Fibroblast of lung (primary cell): ENCODE measurements at regions not wholly inside any gene's neighbourhood (a gene's known extent, or its start where the extent isn't known, plus 50 kb on each side); places are given as distances from the start of the nearest gene placed in this dataset.

Experiments
- DNase-seq, 2 donors: peaks; one replicate each; pipeline versions ENCODE4 v3.0.0 to v3.0.0-alpha.2; 2010; ENCODE audit warnings: low read depth in 2 of 2
- H2AFZ ChIP-seq: 2 replicates; pipeline ENCODE4 v1.5.1; 2012; ENCODE audit warnings: low read length, control low read depth, inconsistent platforms
- H3K27ac ChIP-seq: 2 replicates; pipeline ENCODE4 v1.5.1; 2011; ENCODE audit warnings: low read length, control low read depth; ENCODE audit not compliant: insufficient read depth
- H3K27me3 ChIP-seq: 2 replicates; pipeline ENCODE4 v1.5.1; 2011; ENCODE audit warnings: mild to moderate bottlenecking, low read length; ENCODE audit not compliant: control insufficient read depth, insufficient read depth
- H3K36me3 ChIP-seq: 2 replicates; pipeline ENCODE4 v1.5.1; 2011; ENCODE audit warnings: low read length; ENCODE audit not compliant: control insufficient read depth, insufficient read depth
- H3K4me1 ChIP-seq: 2 replicates; pipeline ENCODE4 v1.5.1; 2011; ENCODE audit warnings: low read length; ENCODE audit not compliant: control insufficient read depth, insufficient read depth; ENCODE audit errors: extremely low read depth
- H3K4me2 ChIP-seq: 2 replicates; pipeline ENCODE4 v1.5.1; 2011; ENCODE audit warnings: low read length, control low read depth; ENCODE audit not compliant: insufficient read depth; ENCODE audit errors: extremely low read depth
- H3K4me3 ChIP-seq, 4 experiments: fragments of 200-600 bp in 1 of 4; sonication (generic) in 1 of 4; replicated peaks in 1 of 4; 2 replicates each; pipeline ENCODE4 v1.5.1; 2011 to 2016; ENCODE audit warnings: low read length in 4 of 4, low read depth in 3 of 4, mild to moderate bottlenecking in 3 of 4, control low read depth in 2 of 4, inconsistent platforms in 1 of 4, mixed read lengths in 1 of 4; ENCODE audit not compliant: insufficient read depth in 1 of 4; ENCODE audit errors: control extremely low read depth in 1 of 4
- H3K79me2 ChIP-seq: 2 replicates; pipeline ENCODE4 v1.5.1; 2012; ENCODE audit warnings: mild to moderate bottlenecking, low read length, inconsistent platforms; ENCODE audit not compliant: control insufficient read depth, insufficient read depth
- H3K9ac ChIP-seq: 2 replicates; pipeline ENCODE4 v1.5.1; 2011; ENCODE audit warnings: mild to moderate bottlenecking, low read length, control low read depth; ENCODE audit not compliant: insufficient read depth
- H3K9me3 ChIP-seq: 2 replicates; pipeline ENCODE4 v1.5.1; 2012; ENCODE audit warnings: low read depth, low read length; ENCODE audit not compliant: control insufficient read depth, insufficient read depth
- H4K20me1 ChIP-seq: 2 replicates; pipeline ENCODE4 v1.5.1; 2011; ENCODE audit warnings: low read length; ENCODE audit not compliant: control insufficient read depth, insufficient read depth; ENCODE audit errors: extremely low read depth
- CTCF ChIP-seq, 2 donors: IDR thresholded peaks in 1 of 2; conservative IDR thresholded peaks in 1 of 2; 1 replicate in 1 of 2; 2 replicates in 1 of 2; pipeline ENCODE4 v1.5.1; 2011 to 2012; ENCODE audit warnings: low read length in 2 of 2, control low read depth in 1 of 2, inconsistent platforms in 1 of 2, low read depth in 1 of 2, mild to moderate bottlenecking in 1 of 2
- EZH2 ChIP-seq: IDR thresholded peaks from 2 replicates; pipeline ENCODE4 v1.5.1; 2012; ENCODE audit warnings: low read length, control low read depth, mild to moderate bottlenecking; ENCODE audit errors: missing control alignments

GRCh38 chr4:111873801-111874200 is 271.5 kb upstream of the FAM241A start:
- no peaks in the 10 kb centered on the region for H3K36me3 ChIP-seq
- no peak overlapping the region for H3K27ac ChIP-seq
- no peak overlapping the region for H3K4me2 ChIP-seq
- H3K4me3 ChIP-seq, result no peak overlapping the region
- TF ChIP-seq EZH2 (no peak), CTCF (conservative IDR thresholded peaks at IDR 0.05 in 1 of 2, IDR thresholded peaks at IDR 0.05 in 1 of 2; ENCODE audit: low read depth in 1 of 2, low read length in 2 of 2) (no peak)
- no peak for DNase-seq
- H3K79me2 ChIP-seq, result no peaks in the 10 kb centered on the region
- H3K9ac ChIP-seq, result no peak overlapping the region
- H3K9me3 ChIP-seq, result no peaks in the 10 kb centered on the region
- no peaks in the 10 kb centered on the region for H3K27me3 ChIP-seq
- no peaks in the 10 kb centered on the region for H4K20me1 ChIP-seq
- H3K4me1 ChIP-seq, result no peaks in the 10 kb centered on the region
- H2AFZ ChIP-seq, result no peak overlapping the region

GRCh38 chr4:111879539-111879938 is 265.7 kb upstream of the FAM241A start:
- Histone ChIP-seq H3K9me3 (no peaks in the 10 kb centered on the region), H3K4me1 (no peaks in the 10 kb centered on the region), H3K27ac (no peak overlapping the region), H3K9ac (no peak overlapping the region), H3K4me3 (no peak overlapping the region), H2AFZ (no peak overlapping the region), H3K27me3 (no peaks in the 10 kb centered on the region), H3K79me2 (no peaks in the 10 kb centered on the region), H4K20me1 (no peaks in the 10 kb centered on the region), H3K36me3 (no peaks in the 10 kb centered on the region), H3K4me2 (no peak overlapping the region)
- no peak for TF ChIP-seq CTCF (conservative IDR thresholded peaks at IDR 0.05 in 1 of 2, IDR thresholded peaks at IDR 0.05 in 1 of 2; ENCODE audit: low read depth in 1 of 2, low read length in 2 of 2)
- no peak for TF ChIP-seq EZH2
- no peak for DNase-seq

GRCh38 chr4:111880116-111880515 is 265.1 kb upstream of the FAM241A start:
- no peak overlapping the region for H3K27ac ChIP-seq
- no peaks in the 10 kb centered on the region for H4K20me1 ChIP-seq

More at GRCh38 chr4:111880116-111880515, 265.1 kb upstream of the FAM241A start:
- H3K4me3 ChIP-seq, result no peak overlapping the region
- H3K79me2 ChIP-seq, result no peaks in the 10 kb centered on the region
- H3K9ac ChIP-seq, result no peak overlapping the region
- H3K36me3 ChIP-seq, result no peaks in the 10 kb centered on the region
- DNase-seq, result no peak
- H3K27me3 ChIP-seq, result no peaks in the 10 kb centered on the region
- H3K4me2 ChIP-seq, result no peak overlapping the region
- TF ChIP-seq CTCF (conservative IDR thresholded peaks at IDR 0.05 in 1 of 2, IDR thresholded peaks at IDR 0.05 in 1 of 2; ENCODE audit: low read depth in 1 of 2, low read length in 2 of 2), result no peak
- no peak for TF ChIP-seq EZH2
- no peaks in the 10 kb centered on the region for H3K4me1 ChIP-seq
- no peaks in the 10 kb centered on the region for H3K9me3 ChIP-seq
- H2AFZ ChIP-seq, result no peak overlapping the region
